ENCODE measurements at regions not wholly inside any gene's neighbourhood (a gene's known extent, or its start where the extent isn't known, plus 50 kb on each side); places are given as distances from the start of the nearest gene placed in this dataset.

GRCh38 chr4:180284267-180284666, 1958.9 kb upstream of the TENM3 start:
- TF ChIP-seq CTCF (IDR thresholded peaks at IDR 0.05; ENCODE audit: insufficient read depth, low read depth, low read length): no peak
- TF ChIP-seq EZH2 (IDR thresholded peaks at IDR 0.05; ENCODE audit: insufficient read depth, low read length): no peak
